ENCODE measurements at regions not wholly inside any gene's neighbourhood (a gene's known extent, or its start where the extent isn't known, plus 50 kb on each side); places are given as distances from the start of the nearest gene placed in this dataset.

DNA sequence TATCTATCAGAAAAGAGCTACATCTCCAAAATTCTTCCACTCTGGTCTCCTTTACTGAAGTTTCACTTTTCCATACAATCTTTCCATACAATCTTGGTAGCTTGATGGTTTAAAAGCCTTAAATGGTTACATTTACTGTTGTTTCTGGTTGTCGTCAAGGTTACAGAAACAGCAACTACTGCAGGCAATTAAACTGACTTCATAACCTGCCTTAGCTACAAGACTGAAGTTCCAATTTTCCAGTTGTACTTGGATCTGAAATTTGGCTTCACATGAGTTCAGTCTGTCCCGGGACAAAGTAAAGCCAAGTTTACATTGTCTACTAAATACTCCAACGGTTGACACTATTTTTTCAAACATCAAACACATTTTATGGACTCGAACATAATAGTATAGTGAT, 326.4 kb downstream of the ANKRD50 start:
- TF ChIP-seq, protein P1, sequence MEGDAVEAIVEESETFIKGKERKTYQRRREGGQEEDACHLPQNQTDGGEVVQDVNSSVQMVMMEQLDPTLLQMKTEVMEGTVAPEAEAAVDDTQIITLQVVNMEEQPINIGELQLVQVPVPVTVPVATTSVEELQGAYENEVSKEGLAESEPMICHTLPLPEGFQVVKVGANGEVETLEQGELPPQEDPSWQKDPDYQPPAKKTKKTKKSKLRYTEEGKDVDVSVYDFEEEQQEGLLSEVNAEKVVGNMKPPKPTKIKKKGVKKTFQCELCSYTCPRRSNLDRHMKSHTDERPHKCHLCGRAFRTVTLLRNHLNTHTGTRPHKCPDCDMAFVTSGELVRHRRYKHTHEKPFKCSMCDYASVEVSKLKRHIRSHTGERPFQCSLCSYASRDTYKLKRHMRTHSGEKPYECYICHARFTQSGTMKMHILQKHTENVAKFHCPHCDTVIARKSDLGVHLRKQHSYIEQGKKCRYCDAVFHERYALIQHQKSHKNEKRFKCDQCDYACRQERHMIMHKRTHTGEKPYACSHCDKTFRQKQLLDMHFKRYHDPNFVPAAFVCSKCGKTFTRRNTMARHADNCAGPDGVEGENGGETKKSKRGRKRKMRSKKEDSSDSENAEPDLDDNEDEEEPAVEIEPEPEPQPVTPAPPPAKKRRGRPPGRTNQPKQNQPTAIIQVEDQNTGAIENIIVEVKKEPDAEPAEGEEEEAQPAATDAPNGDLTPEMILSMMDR (IDR thresholded peaks at IDR 0.05): no peak
- TF ChIP-seq POLR2AphosphoS5 (IDR thresholded peaks at IDR 0.05) (no peak), EP300 (IDR thresholded peaks at IDR 0.05) (no peak)

Data from sigmoid colon (tissue), 4 donors.